Epithelial cell of esophagus (primary cell): ENCODE measurements at regions not wholly inside any gene's neighbourhood (a gene's known extent, or its start where the extent isn't known, plus 50 kb on each side); places are given as distances from the start of the nearest gene placed in this dataset.

ENCODE experiments used
- DNase-seq: peaks from one replicate; pipeline ENCODE4 v3.0.0; 2010; ENCODE audit warnings: low read depth
- H3K4me3 ChIP-seq: 2 replicates; pipeline ENCODE4 v1.5.1; 2011; ENCODE audit warnings: mild to moderate bottlenecking, low read length, control low read depth
- TF ChIP-seq, protein P1 (sequence below): IDR thresholded peaks from 2 replicates; pipeline ENCODE4 v1.5.1; 2011; ENCODE audit warnings: low read depth, mild to moderate bottlenecking, low read length, control low read depth, inconsistent platforms; ENCODE audit not compliant: insufficient read depth; ENCODE audit errors: missing control alignments

DNA sequence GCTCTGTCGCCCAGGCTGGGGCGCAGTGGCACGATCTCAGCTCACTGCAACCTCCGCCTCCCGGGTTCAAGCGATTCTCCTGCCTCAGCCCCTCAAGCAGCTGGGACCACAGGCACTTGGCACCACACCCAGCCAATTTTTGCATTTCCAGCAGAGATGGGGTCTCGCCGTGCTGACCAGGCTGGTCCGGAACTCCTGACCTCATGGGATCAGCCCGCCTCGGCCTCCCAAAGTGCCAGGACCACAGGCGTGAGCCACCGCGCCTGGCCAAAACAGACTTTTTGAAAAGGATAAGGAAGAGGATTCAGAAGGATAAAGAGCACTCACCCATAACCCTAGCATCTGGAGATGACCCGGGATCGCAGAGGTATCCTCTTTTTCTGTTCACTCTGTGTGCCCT is 224.5 kb upstream of the AGTR2 start:
- TF ChIP-seq, protein P1, sequence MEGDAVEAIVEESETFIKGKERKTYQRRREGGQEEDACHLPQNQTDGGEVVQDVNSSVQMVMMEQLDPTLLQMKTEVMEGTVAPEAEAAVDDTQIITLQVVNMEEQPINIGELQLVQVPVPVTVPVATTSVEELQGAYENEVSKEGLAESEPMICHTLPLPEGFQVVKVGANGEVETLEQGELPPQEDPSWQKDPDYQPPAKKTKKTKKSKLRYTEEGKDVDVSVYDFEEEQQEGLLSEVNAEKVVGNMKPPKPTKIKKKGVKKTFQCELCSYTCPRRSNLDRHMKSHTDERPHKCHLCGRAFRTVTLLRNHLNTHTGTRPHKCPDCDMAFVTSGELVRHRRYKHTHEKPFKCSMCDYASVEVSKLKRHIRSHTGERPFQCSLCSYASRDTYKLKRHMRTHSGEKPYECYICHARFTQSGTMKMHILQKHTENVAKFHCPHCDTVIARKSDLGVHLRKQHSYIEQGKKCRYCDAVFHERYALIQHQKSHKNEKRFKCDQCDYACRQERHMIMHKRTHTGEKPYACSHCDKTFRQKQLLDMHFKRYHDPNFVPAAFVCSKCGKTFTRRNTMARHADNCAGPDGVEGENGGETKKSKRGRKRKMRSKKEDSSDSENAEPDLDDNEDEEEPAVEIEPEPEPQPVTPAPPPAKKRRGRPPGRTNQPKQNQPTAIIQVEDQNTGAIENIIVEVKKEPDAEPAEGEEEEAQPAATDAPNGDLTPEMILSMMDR, result no peak
- DNase-seq, result no peak
- no peak overlapping the region for H3K4me3 ChIP-seq

GRCh38 chrX:115948018-115948923 is 222.3 kb upstream of the AGTR2 start:
- no peak overlapping the region for H3K4me3 ChIP-seq
- DNase-seq, result no peak
- TF ChIP-seq, protein P1, result no peak

- TF ChIP-seq, protein P1, result no peak
- no peak for DNase-seq
- H3K4me3 ChIP-seq, result no peak overlapping the region
Observed at GRCh38 chrX:115949900-115950822, 220.4 kb upstream of the AGTR2 start.

GRCh38 chrX:115952417-115953092 is 218.0 kb upstream of the AGTR2 start:
- DNase-seq, result no peak
- TF ChIP-seq, protein P1, result no peak
- no peak overlapping the region for H3K4me3 ChIP-seq

DNA sequence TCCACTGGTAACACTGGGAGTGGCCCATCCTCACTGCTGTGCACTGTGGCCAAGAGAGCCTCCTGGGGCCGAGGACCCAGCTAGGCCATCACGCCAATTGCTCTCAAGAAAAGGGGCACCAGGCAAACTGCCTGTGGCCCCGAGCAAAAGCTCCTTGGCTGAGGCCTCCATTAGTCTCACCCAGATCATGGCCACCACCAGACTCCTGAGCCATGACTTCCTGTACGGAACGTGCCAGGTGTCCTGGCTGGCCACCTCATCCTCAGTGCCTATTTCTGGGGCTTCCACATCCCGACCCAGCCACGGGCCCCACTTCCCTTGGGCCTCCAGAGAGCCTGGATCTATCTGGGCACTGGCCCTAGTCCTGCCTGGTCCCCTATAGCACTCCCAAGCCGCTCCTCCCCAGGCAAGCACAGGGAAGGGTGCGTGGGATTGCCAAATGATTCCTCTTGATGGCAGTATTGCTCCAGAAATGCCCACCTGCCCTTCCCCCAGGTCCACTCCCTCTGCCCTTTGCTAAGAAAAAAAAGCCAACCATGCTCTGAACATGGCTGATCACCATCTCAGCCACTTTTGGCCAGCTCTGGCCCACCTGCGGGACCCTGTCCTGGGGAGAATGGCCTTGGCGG is 212.6 kb upstream of the AGTR2 start:
- no peak overlapping the region for H3K4me3 ChIP-seq
- TF ChIP-seq, protein P1, result no peak

GRCh38 chrX:115958687-115959359 is 211.7 kb upstream of the AGTR2 start:
- DNase-seq, result peak; percentile 19
- no peak overlapping the region for H3K4me3 ChIP-seq
- TF ChIP-seq, protein P1, result no peak

More for the DNA sequence above, 212.6 kb upstream of the AGTR2 start:
- DNase-seq, result no peak
